CD4-positive, alpha-beta T cell treated with Interleukin-17A for 4 hours (primary cell): ENCODE measurements at regions not wholly inside any gene's neighbourhood (a gene's known extent, or its start where the extent isn't known, plus 50 kb on each side); places are given as distances from the start of the nearest gene placed in this dataset.

Source experiments
- DNase-seq: peaks from one replicate; pipeline ENCODE4 v3.0.0-alpha.2; 2020; ENCODE audit warnings: mixed read lengths

GRCh38 chr1:195158091-195158490 is 1450.1 kb downstream of the KCNT2 start:
- no peak for DNase-seq

- DNase-seq: no peak
These were observed 1455.1 kb downstream of the KCNT2 start for GRCh38 chr1:195153107-195153506.

GRCh38 chr1:195150768-195151167 is 1457.5 kb downstream of the KCNT2 start:
- DNase-seq: no peak

- DNase-seq: no peak
These were observed 1466.9 kb downstream of the KCNT2 start for GRCh38 chr1:195141294-195141693.

- DNase-seq: no peak
These were observed 1477.6 kb downstream of the KCNT2 start for GRCh38 chr1:195130598-195130997.

- no peak for DNase-seq
These were observed 1485.7 kb downstream of the KCNT2 start for GRCh38 chr1:195122497-195122896.

- no peak for DNase-seq
These were observed 1494.8 kb downstream of the KCNT2 start for GRCh38 chr1:195113471-195113870.

GRCh38 chr1:195105773-195106172 is 1502.5 kb downstream of the KCNT2 start:
- DNase-seq: no peak

GRCh38 chr1:195105281-195105680 is 1503.0 kb downstream of the KCNT2 start:
- DNase-seq: no peak

GRCh38 chr1:195097316-195097715 is 1510.9 kb downstream of the KCNT2 start:
- no peak for DNase-seq

GRCh38 chr1:195096051-195096521 is 1512.2 kb downstream of the KCNT2 start:
- no peak for DNase-seq

GRCh38 chr1:195085196-195085595 is 1523.0 kb downstream of the KCNT2 start:
- DNase-seq: no peak

GRCh38 chr1:195082183-195082582 is 1526.1 kb downstream of the KCNT2 start:
- DNase-seq: no peak

GRCh38 chr1:195076682-195077081 is 1531.6 kb downstream of the KCNT2 start:
- DNase-seq: no peak

GRCh38 chr1:195075973-195076372 is 1532.3 kb downstream of the KCNT2 start:
- no peak for DNase-seq

GRCh38 chr1:195071461-195071860 is 1536.8 kb downstream of the KCNT2 start:
- DNase-seq: no peak

GRCh38 chr1:195065437-195065836 is 1542.8 kb downstream of the KCNT2 start:
- no peak for DNase-seq

- no peak for DNase-seq
These were observed 1543.9 kb downstream of the KCNT2 start for GRCh38 chr1:195064358-195064757.

GRCh38 chr1:195054217-195054687 is 1554.0 kb downstream of the KCNT2 start:
- DNase-seq: no peak

- DNase-seq: no peak
These were observed 1554.8 kb downstream of the KCNT2 start for GRCh38 chr1:195053478-195053877.

GRCh38 chr1:195047772-195048171 is 1560.5 kb downstream of the KCNT2 start:
- no peak for DNase-seq

GRCh38 chr1:195045072-195045471 is 1563.2 kb downstream of the KCNT2 start:
- DNase-seq: no peak

- DNase-seq: no peak
These were observed 1577.4 kb downstream of the KCNT2 start for GRCh38 chr1:195030793-195031192.

GRCh38 chr1:195026792-195027191 is 1581.4 kb downstream of the KCNT2 start:
- no peak for DNase-seq

GRCh38 chr1:195019385-195019784 is 1588.9 kb downstream of the KCNT2 start:
- DNase-seq: no peak

- no peak for DNase-seq
These were observed 1595.2 kb downstream of the KCNT2 start for GRCh38 chr1:195012995-195013394.
